GM19025 (cell line): ENCODE measurements at regions not wholly inside any gene's neighbourhood (a gene's known extent, or its start where the extent isn't known, plus 50 kb on each side); places are given as distances from the start of the nearest gene placed in this dataset.

Experiments used
- ATAC-seq: cut with Tn5 transposase; IDR thresholded peaks from one replicate; pipeline ENCODE4 v1.9.1; 2021; ENCODE audit warnings: mild to moderate bottlenecking, low read depth, moderate library complexity; ENCODE audit not compliant: unreplicated experiment

GRCh38 chr10:59073456-59074053, 102.9 kb upstream of the PHYHIPL start:
- no peak for ATAC-seq

DNA sequence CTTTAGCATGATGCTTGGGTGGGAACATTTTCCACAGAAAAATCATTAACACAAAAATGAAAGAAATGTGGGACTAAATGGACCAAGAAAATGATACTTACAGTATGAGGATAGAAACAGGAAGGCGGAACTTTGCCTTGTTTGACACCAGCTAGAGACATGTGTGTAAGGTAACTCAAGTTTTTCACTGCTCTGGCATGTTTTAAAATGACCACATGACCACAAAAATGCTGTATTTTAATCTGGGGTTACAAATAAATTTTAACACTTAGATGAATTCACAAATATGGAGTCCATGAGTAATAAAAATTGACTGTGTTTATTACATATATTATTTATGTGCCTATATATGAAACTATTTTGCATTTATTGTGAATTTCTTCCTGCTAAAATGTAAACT, 100.9 kb upstream of the PHYHIPL start:
- ATAC-seq = no peak

GRCh38 chr10:59077855-59078254, 98.6 kb upstream of the PHYHIPL start:
- ATAC-seq = no peak

- no peak for ATAC-seq
Measured at GRCh38 chr10:59078978-59079377, 97.5 kb upstream of the PHYHIPL start.

- ATAC-seq = no peak
Measured at GRCh38 chr10:59079386-59080226, 96.8 kb upstream of the PHYHIPL start.

DNA sequence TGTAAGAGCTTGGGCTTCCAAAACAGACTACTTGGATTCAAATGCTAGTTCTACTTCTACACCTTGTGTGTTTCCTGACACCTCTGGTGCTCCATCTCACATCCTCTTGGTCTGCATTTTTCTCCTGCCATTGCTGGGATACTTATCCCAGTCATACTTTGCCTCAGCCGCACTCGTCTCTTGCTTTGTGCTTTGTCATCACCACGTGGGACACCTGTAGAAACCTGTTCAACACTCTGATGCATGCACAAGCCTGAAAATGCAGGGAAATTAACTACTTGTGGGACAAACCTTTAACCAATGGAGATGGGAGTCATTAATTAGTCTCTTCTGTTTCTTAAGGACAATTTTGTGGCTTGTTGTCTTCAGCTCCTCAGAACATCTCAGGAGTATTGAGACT, 94.2 kb upstream of the PHYHIPL start:
- ATAC-seq = no peak

DNA sequence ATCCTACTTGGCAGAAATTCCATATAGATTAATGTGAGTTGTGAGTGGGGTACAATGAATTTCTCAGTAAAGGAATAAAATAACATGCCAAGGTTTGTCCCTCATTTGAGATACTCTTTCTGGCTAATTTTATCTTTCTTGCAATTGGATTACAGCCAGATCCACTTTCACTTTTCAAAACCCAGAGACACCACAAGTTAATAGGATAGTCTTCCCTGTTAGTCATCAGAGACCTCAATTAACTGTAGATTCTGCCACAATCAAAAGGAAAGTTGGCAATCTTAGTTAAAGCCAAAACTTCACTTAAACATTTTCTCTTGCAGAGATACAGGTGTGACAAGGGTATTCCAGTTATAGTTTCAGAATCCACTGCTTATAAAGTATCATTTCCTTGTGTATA, 91.4 kb upstream of the PHYHIPL start:
- no peak for ATAC-seq

GRCh38 chr10:59085711-59086502, 90.5 kb upstream of the PHYHIPL start:
- ATAC-seq = no peak

DNA sequence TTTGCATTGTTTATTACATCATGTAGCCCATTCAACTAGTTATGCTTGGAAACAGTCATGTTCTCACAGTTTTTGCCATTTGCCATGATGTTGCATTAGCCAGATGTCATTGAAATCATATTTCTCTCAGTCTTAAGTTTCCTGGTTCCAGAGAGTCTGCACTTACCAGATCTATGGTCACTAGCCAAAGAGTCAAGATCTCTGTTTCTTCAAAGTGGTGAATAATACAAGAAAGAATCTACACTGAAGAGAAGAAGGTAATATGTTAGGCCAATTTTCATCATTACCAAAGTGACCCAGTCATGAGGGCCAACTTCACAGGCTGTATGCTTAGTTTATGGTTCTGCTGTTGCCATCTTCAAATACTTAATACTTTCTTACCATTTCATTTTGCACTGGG, 89.0 kb upstream of the PHYHIPL start:
- ATAC-seq = no peak

- no peak for ATAC-seq
Measured at GRCh38 chr10:59088912-59089573, 87.4 kb upstream of the PHYHIPL start.

- no peak for ATAC-seq
Measured at GRCh38 chr10:59090817-59091622, 85.4 kb upstream of the PHYHIPL start.

GRCh38 chr10:59093461-59093860, 83.0 kb upstream of the PHYHIPL start:
- no peak for ATAC-seq

- ATAC-seq = no peak
Measured at GRCh38 chr10:59096631-59097030, 79.8 kb upstream of the PHYHIPL start.

DNA sequence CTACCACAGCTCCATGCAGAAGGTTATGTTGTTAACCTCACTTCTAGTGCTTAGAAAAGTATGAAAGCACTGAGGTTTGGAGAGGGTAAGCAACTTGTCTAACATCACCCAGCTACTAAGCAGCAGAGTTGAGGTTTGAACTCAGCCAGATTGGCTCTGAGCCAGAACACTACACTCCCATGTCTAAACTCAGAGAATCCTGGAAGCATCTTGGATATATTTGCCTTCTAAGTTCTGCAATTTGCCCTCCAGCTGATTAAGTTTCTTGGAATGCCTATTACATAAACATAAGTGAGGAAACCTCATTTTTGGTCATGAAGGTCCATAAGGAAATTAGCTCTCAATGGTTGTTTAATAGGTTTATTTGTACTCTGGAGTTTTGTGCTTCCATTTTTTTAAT, 78.1 kb upstream of the PHYHIPL start:
- no peak for ATAC-seq

- no peak for ATAC-seq
Measured at GRCh38 chr10:59098831-59099452, 77.5 kb upstream of the PHYHIPL start.

DNA sequence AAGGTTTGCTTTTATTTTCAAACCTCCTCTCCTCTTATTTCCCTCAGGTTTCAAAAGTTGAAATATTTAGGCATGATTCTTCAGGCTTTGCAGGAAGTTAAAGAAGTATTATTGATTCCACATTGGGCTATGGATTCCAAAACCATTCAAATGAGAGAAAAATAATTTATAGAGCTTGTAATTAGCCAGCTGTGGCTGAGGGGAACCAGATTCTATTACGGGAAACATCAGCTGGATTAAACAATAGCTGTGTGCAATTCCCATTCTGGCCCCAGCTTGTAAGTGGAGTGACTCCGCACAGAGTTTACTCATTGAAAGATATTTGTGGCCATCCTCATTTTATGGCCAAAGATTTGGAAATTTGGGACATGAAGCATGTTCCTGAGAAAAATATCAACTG, 77.0 kb upstream of the PHYHIPL start:
- ATAC-seq = no peak

DNA sequence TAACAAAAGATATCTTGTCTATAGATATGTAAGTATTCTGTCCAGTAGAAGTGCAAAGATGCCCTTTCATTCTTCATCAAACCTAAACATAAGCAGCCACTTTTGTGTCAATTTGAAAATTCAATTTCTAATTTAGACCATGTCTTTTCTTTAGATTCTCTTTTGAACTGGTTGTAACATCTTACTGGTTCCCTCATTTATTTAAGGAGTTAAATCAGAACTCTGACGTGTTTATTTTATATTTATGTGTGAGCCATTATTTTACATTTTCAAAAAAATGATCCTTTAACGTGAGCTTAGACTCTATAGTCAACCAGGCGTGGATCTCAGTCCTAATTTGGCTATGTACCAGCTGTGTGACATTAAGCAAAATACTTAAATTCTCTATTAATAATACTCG, 74.0 kb upstream of the PHYHIPL start:
- ATAC-seq = no peak

DNA sequence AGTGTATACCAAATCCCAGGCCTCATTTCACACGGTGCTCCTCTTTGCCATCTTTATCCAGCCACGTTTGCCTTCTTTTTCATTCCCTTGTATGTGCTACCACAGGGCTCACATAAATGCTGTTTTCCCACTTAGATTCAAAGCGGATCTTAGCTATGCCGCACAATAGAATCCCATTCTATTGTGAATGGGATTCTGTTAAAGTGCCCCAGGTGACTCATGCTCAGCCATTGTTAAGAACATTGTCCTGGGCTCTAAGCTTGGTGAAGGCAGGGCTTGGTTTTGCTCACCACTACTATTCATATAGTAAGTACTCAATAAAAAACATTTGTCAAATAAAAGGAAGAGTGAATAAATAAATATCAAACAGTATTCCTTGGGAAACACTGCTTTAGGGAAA, 72.3 kb upstream of the PHYHIPL start:
- ATAC-seq = no peak

GRCh38 chr10:59106441-59106840, 70.0 kb upstream of the PHYHIPL start:
- ATAC-seq = no peak

- ATAC-seq = no peak
Measured at GRCh38 chr10:59107147-59107546, 69.3 kb upstream of the PHYHIPL start.
